K562 (cell line): ENCODE measurements at regions not wholly inside any gene's neighbourhood (a gene's known extent, or its start where the extent isn't known, plus 50 kb on each side); places are given as distances from the start of the nearest gene placed in this dataset.
A peak's percentile ranks its signal among the peaks of the same experiment; 100 is the strongest.

Experiments
- ADNP ChIP-seq: fragments of 200-800 bp; sonication (Bioruptor generic); IDR thresholded peaks from 2 replicates; pipeline ENCODE4 v1.6.1; 2016; ENCODE audit warnings: missing genetic modification characterization, missing compliant biosample characterization
- BRCA1 ChIP-seq, 2 experiments: fragments of 450-650 bp in 1 of 2; sonication (generic) in 1 of 2; formaldehyde crosslinking in 1 of 2; IDR thresholded peaks; 2 replicates each; pipeline versions ENCODE4 v1.5.0 to v1.6.1; 2017 to 2020; ENCODE audit warnings: mild to moderate bottlenecking in 1 of 2, missing genetic modification reagents in 1 of 2
- FOXK2 ChIP-seq, 2 experiments: fragments of 450-650 bp; IDR thresholded peaks in 1 of 2; conservative IDR thresholded peaks in 1 of 2; 2 replicates each; pipeline ENCODE4 v1.6.1; 2016; ENCODE audit warnings: low read depth in 2 of 2, mild to moderate bottlenecking in 1 of 2
- GMEB1 ChIP-seq: fragments of 250-450 bp; sonication (Bioruptor Pico); IDR thresholded peaks from 2 replicates; pipeline ENCODE4 v1.4.0; 2020; ENCODE audit warnings: mild to moderate bottlenecking
- GTF3C2 ChIP-seq: IDR thresholded peaks from 3 replicates; pipeline ENCODE4 v1.6.1; 2011; ENCODE audit warnings: borderline replicate concordance, mild to moderate bottlenecking, moderate library complexity; ENCODE audit not compliant: insufficient read length; ENCODE audit errors: extremely low read depth
- HNRNPK ChIP-seq: fragments of 200-400 bp; formaldehyde crosslinking; IDR thresholded peaks from one replicate; pipeline ENCODE4 v1.6.1; 2018; ENCODE audit warnings: mild to moderate bottlenecking, low read depth, low read length; ENCODE audit not compliant: poor library complexity, severe bottlenecking
- MTA1 ChIP-seq: fragments of 450-650 bp; IDR thresholded peaks from 2 replicates; pipeline ENCODE4 v1.6.1; 2017; ENCODE audit warnings: borderline replicate concordance
- POLR2AphosphoS5 ChIP-seq: IDR thresholded peaks from 2 replicates; pipeline ENCODE4 v1.6.1; 2011; ENCODE audit warnings: mild to moderate bottlenecking, low read depth, low read length, moderate library complexity; ENCODE audit not compliant: control insufficient read depth, insufficient read depth
- PYGO2 ChIP-seq: fragments of 450-650 bp; IDR thresholded peaks from 2 replicates; pipeline ENCODE4 v1.6.1; 2016; ENCODE audit warnings: mild to moderate bottlenecking, missing genetic modification characterization, moderate library complexity, missing compliant biosample characterization
- SPI1 ChIP-seq: IDR thresholded peaks from 2 replicates; pipeline ENCODE4 v1.6.1; 2011; ENCODE audit warnings: low read depth, low read length, control low read depth, borderline replicate concordance
- THRA ChIP-seq: fragments of 450-650 bp; IDR thresholded peaks from 2 replicates; pipeline ENCODE4 v1.6.1; 2017; ENCODE audit warnings: mild to moderate bottlenecking, moderate library complexity
- TRIM25 ChIP-seq: fragments of 450-650 bp; IDR thresholded peaks from 2 replicates; pipeline ENCODE4 v1.7.0; 2016; ENCODE audit warnings: borderline replicate concordance
- ZHX1 ChIP-seq: fragments of 150-350 bp; conservative IDR thresholded peaks from 2 replicates; pipeline ENCODE4 v1.6.1; 2014; ENCODE audit warnings: low read length
- ZNF507 ChIP-seq: conservative IDR thresholded peaks from 2 replicates; pipeline ENCODE4 v1.6.1; 2017; ENCODE audit warnings: missing genetic modification characterization, missing compliant biosample characterization
- ZNF655 ChIP-seq: fragments of 250-450 bp; sonication (Bioruptor Pico); IDR thresholded peaks from 2 replicates; pipeline ENCODE4 v1.5.0; 2021

- TF ChIP-seq ZNF655 (CRISPR knock-in tag) = no peak
- no peak for TF ChIP-seq MTA1
- no peak for TF ChIP-seq ADNP (tag)
- no peak for TF ChIP-seq THRA
- TF ChIP-seq BRCA1 (IDR thresholded peaks at IDR 0.05) = no peak
- no peak for TF ChIP-seq BRCA1 (CRISPR knock-in tag; IDR thresholded peaks at IDR 0.05)
- TF ChIP-seq GTF3C2 = no peak
- no peak for TF ChIP-seq SPI1
- TF ChIP-seq GMEB1 (CRISPR knock-in tag) = peak; percentile 78
- peak; percentile 71 for TF ChIP-seq ZNF507 (tag)
- TF ChIP-seq HNRNPK = no peak
- TF ChIP-seq ZHX1 = no peak
- peak; percentile 99 for TF ChIP-seq PYGO2 (tag)
- no peak for TF ChIP-seq FOXK2 (conservative IDR thresholded peaks at IDR 0.05 in 1 of 2, IDR thresholded peaks at IDR 0.05 in 1 of 2; ENCODE audit: low read depth in 2 of 2)
- no peak for TF ChIP-seq POLR2AphosphoS5
- no peak for TF ChIP-seq TRIM25
Measured at GRCh38 chr15:67900621-67901147, 60.8 kb upstream of the RNU6-1 start (continued).
